ENCODE measurements at regions not wholly inside any gene's neighbourhood (a gene's known extent, or its start where the extent isn't known, plus 50 kb on each side); places are given as distances from the start of the nearest gene placed in this dataset.

DNA sequence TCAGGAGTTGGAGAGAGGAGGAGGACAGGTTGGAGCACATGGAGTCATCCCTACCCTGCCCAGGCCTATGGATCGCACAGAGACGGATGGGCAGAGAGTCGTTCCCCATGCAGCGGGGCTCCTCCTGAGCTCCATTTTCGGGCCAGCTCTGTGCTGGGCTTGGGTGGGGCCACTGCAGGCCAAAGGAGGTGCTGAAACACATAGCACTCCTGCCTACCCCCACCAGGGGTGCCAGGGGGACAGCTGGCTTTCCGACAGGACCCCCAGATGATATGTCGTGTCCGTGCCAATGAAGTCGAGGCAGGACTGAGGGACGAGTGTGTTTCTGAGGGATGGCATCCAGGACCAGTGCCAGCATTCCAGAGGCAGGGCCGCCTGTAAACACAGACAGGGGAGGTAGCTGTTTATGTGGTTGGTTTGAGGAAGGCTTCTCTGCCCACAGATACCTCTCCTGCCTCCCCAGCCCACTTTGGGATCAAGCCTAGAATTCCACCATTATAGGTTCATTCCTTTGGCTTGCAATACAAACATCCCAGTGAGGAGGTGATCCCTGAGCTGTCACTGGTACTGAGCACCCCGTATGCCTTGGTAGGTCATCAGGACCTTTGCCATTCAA lies 116.6 kb downstream of the GLI2 start:
- no peak for DNase-seq (ENCODE audit: low read depth)

DNA sequence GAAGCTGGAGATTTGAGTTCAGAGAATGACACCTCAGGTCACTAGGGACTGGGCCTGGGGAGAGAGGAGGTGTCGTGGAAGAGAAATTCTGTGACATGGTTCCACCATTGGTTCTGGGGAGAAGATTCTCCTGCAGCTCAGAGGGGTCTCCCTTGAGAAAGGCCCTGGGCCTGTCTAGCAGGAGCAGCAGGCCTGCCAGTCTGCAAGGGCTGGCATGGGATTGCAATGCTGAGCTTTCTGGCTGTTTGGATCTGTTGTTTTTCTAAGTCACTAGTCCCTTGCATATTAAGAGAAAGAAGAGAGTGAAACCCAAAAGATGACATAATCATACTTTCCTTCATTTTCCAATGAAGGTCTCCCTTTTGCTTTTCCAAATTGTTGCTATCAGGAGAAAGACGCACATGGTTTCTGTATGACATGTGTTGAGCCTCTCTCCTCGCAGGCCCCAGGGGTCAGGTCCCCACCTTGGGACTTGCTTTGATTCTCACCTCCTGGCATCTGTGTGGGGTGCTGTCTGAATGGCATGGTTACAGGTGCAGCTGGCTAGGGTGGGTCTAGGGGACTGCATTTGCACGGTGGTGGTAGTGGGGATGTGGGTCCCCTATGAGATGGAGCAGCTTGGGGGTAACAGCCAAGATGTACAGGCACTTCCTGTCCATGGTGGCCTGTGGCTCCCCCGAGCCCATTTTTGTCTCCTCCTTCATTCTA lies 117.8 kb downstream of the GLI2 start:
- DNase-seq (ENCODE audit: low read depth), result no peak

DNA sequence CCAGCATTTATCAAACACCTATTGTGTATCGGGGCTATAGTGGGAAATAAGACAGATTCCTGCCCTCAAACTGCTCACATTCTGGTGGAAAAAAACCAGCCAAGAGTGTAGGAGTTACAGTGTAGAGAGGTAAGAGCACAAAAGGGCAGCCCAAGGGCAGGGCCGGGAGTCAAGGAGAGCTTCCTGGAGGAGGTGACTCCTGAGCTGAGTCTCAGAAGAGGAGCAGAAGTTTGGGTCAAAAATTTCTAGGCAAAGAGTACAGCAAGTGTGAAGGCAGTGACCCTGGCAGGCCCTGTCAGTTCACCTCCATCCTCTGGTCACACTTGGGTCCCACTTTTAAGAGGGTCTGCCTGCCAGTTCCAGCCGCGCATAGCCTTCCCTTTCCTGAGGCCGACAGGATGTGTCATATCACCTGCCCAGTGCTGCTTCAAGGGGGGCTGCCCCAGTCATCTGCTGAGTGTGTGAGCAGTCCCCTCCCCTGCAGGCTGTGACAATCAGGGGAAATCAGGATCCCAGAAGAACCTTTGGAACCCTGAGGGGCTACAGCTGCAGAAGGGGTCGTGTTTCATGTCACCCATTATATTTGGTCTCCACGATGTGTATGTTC lies 118.4 kb downstream of the GLI2 start:
- DNase-seq (ENCODE audit: low read depth), result no peak

DNA sequence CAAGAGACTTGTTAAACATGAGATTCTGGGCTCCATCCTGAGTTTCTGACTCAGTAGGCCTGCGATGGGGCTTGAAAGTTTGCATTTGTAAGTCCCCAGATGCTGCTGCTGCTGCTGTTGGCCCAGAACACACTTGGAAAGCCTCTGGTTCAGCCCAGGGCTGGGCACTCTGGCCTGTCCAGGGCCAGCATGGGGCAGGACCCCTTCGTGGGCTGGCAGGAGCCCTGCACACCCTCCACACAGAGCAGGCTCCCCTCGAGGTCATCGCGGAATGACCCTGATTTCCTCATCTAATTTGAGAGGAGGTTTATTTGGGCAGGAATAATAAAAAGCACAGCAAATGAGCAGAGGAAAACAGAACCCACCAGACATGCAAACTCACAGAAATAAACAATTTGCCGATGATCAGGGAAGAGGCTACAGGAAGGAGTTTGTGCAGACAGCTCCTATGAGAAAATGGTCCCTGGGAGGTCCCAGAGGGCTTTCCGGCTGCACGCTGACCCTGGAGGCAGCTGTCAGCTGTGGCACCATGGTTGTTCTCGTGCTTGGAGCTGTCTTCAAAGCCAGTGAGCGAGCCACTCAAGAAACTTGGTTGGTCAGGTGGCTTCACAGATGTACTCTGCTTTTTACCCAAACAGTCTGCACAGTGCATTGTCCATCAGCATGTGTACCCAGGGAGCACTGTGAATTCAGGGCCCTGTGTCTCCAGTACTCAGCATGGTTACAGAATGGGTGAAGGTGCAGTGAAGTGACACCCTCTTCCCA lies 119.3 kb downstream of the GLI2 start:
- no peak for DNase-seq (ENCODE audit: low read depth)

DNA sequence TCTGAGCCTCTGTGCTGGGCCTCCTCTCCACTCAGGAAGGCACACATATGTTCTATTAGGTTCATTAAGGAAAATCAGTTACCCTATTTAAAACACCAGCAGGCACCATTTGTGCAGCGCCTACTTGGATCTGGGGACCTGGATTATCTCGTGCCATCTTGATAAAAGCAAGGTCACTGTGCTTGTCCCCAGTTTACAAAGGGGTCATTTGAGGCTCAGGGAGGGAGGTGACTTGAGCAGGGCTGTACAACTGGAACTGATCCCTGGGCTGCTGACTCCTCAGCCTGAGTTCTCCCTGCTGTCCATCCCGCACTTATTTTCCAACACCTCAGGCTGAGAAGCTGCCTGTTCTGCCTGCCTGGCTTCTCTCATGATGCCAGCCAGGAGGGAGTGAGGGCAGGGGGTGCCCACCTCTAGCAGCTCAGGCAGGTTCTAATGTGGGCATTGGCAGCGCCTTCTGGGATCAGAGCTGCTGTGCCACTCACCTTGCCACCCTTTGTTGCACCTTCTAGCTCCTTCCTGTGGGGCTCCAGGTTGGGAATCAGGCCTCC lies 120.3 kb downstream of the GLI2 start:
- DNase-seq (ENCODE audit: low read depth), result no peak

DNA sequence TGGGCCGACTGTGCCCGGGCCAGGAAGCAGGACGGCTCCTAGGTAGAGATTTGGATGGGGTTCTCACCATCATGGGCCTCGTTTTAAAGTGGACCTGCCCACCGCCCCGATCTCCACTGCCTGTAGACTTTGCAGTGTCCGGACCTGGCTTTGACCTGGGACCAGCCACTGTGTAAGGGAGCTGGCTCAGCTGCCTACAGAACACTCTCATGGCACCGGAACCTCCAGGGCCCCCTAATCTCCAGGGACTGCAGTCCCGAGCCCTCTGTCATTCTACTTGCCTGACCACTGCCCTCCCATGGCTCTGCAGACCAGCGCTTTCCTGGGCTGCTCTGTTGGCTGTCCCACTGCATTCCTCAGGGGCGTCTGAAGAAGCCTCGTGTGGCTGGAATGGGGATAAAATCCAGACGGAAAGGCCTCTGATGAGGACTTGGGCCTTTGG lies 120.8 kb downstream of the GLI2 start:
- no peak for DNase-seq (ENCODE audit: low read depth)

DNA sequence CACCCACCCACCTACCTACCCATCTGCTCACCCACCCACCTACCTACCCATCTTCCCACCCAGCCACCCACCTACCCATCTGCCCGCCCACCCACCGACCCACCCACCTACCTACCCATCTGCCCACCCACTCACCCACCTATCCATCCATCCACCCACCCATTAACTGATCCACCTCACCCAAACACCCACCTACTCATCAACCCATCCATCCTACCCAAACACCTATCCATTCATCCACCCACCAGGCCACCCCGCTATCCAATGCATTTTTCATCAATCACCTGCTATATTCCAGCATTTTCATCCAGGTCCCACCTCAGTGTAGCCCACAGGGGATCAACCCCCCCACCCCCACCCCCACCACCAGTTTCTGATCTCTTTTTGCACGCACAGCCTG lies 121.8 kb downstream of the GLI2 start:
- no peak for DNase-seq (ENCODE audit: low read depth)

DNA sequence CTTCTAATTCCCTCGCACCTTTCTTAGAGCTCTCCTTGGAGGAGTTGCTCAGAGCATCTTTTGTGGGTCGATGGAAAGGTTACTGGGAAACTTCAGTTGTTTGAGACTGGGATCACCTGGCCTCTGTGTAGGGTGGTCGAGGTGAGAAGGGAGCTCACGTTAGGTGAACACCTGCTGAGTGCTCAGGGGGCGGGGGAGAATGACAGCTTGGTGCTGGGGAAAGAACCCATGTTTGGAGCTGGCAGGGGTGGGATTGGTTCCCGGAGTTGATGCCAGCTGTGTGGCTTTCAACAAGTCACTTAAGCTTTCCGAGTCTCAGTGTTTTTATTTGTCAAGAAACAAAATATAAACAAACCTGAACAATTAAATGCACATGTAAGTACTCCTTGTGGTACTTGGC lies 122.3 kb downstream of the GLI2 start:
- no peak for DNase-seq (ENCODE audit: low read depth)

DNA sequence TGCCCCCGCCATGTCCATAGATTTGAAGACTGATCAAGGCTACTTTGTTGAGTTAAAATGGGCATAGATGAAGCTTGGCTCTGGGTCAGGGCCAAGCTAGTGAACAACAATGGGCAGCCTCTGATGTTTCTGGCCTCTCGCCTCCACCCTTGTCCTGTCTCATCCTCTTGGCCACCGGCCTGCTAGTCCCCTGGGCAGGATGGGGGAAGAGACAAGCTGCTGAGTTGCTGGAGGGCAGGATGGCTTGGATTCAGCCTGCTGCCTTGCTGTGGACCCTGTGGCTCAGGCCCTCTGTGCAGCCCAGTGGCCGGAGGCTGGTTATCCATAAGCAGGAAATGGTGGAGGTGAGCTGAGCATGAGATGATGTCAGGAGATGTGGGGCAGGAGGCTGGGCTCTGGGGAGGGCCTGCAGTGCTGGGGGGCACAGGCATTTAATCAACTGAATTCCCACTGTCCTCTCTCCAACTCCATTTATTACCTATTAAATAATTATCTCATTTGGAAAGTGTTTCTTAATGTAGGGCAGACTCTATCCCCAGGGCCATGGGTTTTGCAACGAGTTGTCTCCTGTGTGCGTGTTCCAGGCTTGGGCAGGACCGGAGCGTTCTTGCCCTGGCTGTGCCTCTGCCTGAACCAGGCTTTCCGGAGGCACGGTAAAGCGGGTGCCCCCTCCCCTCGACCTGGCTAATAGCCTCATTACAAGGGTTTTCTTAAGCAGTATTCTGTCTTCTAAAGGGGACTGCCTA lies 122.9 kb downstream of the GLI2 start:
- no peak for DNase-seq (ENCODE audit: low read depth)

DNA sequence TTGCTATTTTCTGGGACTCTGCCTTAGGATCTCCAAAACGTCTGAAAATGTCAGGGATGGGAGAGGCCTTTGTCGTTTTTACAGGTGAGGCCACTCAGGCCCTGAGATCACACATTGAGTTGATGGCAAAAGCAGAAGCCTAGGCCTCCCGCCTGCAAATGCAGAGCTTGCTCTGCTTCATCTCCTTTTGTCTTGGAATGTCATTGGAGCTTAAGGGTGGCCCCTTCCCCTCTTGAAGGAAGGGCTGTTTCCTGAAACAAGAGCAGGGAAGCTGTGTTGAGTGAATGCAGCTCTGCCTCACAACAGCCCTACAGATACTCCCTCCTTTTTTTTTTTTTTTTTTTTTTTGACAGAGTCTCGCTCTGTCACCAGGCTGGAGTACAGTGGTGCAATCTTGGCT lies 123.5 kb downstream of the GLI2 start:
- DNase-seq (ENCODE audit: low read depth), result no peak

DNA sequence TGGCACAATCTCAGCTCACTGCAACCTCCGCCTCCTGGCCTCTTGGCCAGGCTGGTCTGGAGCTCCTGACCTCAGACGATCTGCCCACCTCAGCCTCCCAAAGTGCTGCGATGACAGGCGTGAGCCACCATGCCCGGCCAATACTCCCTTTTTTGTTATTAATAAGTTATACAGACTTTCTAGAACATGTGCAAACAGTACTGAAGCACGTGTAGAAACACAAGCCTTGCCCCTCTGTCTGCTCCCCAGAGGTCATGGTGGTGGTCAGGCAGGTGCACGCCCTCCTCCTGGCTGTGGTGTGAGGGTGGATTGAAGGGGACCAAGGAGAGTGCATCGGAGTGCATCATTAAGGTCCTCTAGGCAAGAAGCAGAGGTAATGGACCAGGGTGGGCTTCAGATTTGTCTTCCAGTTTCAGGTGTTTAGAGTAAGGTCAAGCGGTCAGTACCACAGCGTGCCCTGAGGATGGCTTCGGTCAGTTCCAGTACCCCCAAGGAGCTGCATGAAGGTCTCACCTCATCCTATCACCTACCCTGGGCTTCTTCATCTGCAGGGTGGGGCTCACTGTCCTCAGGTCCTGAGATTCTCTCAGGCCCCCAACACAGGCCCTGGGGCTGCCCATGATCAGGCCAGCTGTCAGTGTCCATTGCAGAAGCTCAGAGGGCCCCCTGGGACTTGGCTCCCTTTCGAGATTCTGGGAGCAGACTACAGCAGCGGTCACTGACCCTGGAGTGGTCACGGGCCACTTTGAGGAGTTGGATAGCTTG lies 124.3 kb downstream of the GLI2 start:
- no peak for DNase-seq (ENCODE audit: low read depth)

DNA sequence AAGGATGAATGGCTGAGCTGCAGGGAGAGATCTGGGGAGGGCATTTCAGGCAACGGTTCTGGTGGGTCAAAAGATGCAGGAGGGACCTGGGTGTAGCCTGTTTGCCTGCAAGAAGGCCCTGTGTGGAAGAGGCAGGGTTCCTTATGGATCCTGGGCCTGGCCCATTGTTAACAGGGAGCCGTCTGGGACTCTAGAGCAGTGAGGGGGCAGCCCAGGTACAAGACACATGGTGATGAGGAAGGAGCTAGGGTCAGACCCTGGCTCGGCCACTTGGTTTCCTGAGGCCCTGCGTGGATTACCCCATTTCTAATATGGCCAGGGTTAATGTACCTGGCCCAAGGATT lies 124.9 kb downstream of the GLI2 start:
- DNase-seq (ENCODE audit: low read depth), result no peak

DNA sequence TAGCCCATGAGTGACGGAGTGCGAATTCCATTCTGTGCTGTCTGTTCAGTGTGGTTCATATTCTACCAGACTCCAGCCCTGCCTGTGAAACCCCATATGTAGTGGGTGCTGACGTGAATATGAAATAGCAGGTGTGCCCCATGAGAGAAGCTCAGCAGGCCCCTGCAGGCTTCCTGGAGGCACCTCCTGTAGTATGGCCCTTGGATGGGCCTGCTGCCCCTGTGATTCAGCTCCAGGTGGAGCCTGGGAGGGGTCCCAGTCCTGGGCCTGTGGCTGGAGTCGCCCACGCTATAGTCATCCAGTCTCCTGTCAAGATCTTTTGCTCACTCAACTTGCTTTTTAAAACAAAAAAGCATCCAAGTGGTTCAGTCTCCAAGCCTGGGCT lies 125.5 kb downstream of the GLI2 start:
- no peak for DNase-seq (ENCODE audit: low read depth)

DNA sequence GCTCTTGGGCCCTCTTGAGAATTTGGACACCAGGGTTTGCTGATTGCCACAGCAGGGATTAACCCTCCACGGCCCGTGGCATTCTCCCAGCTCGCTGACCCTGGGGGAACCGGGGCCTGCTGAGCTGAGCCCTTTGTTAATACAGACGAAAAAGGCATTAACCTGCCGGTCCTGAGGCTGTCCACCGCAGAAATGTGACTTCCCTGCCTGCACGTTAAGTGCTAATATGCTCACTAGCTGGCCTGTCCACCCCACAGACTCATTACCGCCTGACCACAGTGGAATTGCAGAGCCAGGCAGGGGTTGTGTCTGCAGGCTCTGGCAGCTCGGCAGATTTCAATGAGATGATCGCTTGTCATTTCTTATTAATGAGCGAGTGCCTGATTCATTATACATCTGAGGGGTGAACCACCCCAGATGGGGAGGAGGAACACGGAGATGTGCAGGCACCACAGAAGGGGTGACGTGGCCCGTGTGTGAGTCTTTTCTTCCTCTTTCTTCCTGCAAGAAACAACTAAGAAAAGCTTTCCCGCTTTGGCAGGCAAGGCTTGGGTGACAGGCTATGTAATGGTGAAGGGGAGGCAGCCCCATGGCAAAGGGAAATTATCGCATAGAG lies 126.0 kb downstream of the GLI2 start:
- DNase-seq (ENCODE audit: low read depth), result no peak

DNA sequence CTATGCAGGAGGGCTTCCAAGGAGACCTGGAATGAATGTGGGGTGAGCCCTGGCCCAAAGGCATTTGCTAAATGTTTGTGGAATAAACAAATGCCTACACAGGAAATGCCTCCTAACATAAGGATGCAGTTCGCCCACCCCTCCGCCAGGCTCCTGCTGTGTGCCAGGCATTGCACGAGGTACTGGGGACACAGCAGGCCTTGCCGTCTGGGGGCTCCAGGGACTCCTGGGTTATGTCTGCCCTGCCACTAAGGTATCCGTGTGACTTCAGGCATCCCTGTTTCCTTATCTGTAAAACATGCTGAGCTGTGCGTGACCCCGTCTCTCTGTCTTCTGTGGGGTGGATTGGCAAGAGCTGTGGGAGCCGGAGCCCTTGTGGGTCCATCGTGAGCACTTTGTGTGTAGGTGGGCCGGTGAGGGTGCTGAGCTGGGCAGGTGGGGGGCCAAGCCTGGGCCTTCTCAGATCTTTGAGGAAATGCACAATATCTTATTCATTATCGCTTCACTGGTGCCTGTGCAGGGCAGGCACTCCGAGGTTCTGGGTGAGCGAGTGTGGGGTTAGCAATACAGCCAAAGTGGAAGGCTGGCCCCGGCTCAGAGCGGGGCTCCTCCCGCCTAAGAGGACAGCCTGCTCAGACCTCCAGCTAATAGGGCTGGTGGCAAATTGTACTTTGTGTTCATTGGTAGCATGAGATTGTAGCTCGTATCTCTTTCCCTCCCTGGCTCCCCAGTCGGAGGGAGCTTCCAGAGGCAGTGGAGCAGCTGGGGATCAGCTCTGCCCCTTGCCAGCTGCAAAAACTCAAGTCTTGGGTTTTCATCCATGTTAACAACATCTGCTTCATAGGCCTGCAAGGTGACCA lies 126.8 kb downstream of the GLI2 start:
- no peak for DNase-seq (ENCODE audit: low read depth)

DNA sequence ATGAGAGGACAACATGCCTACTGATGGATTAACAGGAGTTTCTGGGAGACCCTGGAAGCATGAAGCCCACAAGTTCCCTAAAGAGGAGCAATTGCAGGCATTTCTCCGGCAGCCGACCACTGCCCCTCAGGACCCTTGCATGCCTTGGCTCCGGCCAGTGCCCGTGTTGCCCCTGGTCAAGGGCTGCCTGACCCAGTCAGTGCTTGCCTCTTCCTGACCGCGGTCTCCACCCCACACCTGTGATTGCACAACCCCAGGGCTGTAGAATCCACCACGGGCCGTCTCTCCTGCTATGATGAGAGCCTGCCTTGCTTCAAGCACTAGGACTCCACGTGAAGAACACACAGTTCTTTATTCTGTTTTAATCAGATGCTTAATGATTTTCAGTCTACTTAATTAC lies 127.5 kb downstream of the GLI2 start:
- DNase-seq (ENCODE audit: low read depth), result no peak

DNA sequence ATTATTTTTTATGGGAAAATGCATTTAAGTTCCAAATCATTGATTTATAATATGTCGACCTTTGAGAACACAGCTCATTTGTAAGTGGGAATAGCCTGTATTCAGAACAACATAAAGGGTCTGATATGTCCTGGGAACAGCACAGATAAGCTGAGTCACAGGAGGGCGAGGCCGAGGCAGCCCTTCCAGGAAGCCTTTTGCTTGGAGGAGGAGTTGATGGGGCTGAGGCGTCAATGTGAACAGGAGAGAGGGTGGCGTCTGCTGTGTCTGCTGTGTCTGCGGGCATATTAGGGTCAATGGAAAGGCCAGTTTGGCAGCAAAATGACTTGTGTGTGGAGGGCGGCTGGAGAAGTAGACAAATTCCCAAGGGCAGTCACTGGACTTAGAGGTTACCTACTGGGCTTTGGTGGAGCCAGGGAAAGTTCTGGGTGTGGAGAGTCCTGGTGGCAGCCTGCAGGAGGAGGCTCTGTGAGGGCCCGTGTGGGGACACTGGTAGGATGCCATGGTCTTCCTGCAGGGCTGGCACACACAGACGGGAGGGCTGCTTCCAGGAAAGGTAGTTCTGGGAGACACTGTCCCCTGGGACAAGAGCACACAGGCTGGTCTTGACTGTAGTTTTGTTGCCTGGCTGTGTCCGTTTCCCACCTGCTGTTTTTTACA lies 128.1 kb downstream of the GLI2 start:
- DNase-seq (ENCODE audit: low read depth), result no peak

DNA sequence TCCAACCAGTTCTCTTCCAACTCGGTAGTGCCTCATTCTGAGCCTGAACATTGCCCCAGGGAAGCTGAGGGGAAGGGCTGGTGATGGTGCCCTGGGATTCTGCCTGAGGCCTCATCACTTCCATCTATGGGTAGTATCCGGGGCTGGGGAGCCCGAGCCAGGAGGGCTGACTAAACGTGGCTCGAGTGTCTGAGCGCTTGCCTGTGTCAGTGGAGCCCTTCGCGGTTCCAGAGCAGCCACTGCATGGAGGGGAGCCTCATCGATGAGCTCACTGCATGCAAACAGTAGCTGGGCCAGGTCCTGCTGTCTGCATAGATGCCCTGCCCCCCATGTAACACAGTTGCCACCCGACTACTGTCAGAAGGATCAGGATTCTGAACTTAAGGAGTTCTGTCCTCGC lies 129.3 kb downstream of the GLI2 start:
- DNase-seq (ENCODE audit: low read depth), result no peak

DNA sequence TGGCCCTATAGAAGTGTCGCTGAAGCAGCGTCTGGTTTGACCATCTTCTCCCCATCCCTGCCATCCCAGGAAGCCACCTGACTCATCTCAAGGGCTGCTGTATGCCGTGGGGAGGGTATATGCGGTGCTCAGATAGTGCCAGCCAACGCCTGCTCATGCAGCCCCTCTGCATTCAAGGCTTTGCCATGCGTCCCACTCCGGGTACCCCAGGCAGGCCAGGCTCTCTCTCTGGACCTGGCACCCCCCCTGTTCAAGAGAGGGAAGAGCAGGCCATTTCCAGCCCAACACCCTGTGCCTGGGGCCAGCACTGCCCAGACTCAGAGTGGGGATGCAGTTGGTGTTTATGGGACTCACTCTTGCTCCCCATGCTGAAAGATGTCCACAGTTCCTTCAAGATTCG lies 130.0 kb downstream of the GLI2 start:
- no peak for DNase-seq (ENCODE audit: low read depth)
